ENCODE measurements at regions not wholly inside any gene's neighbourhood (a gene's known extent, or its start where the extent isn't known, plus 50 kb on each side); places are given as distances from the start of the nearest gene placed in this dataset.

- ChIA-PET CTCF (interaction anchor here (1.0 to 1.2 kb wide), 2 partner anchors 9 to 12 kb away, joined by 4 read pairs; no protein-coding TSS in a partner anchor), POLR2A (no interaction called here)
- no peak overlapping the region for H3K4me3 ChIP-seq (ENCODE audit: low read depth, low read length)
- H3K27me3 ChIP-seq (ENCODE audit: control insufficient read depth, insufficient read depth, low read length), result peaks cover 7% of the 10 kb centered on the region
- H3K36me3 ChIP-seq (ENCODE audit: control insufficient read depth, insufficient read depth, low read length), result no peaks in the 10 kb centered on the region
- no peak for DNase-seq (ENCODE audit: low read depth)
- no peak for TF ChIP-seq CTCF (IDR thresholded peaks at IDR 0.05; ENCODE audit: insufficient read depth, low read depth, low read length)
Observed at GRCh38 chr20:48314925-48315592, 512.7 kb downstream of the PREX1 start.

- DNase-seq (ENCODE audit: low read depth), result no peak
- no peak for TF ChIP-seq CTCF (IDR thresholded peaks at IDR 0.05; ENCODE audit: insufficient read depth, low read depth, low read length)
- H3K27me3 ChIP-seq (ENCODE audit: control insufficient read depth, insufficient read depth, low read length), result peaks cover 7% of the 10 kb centered on the region
- no peak overlapping the region for H3K4me3 ChIP-seq (ENCODE audit: low read depth, low read length)
- CTCF ChIA-PET, result no interaction called here
- POLR2A ChIA-PET, result no interaction called here
- H3K36me3 ChIP-seq (ENCODE audit: control insufficient read depth, insufficient read depth, low read length), result no peaks in the 10 kb centered on the region
Observed at GRCh38 chr20:48313324-48313723, 514.5 kb downstream of the PREX1 start.

- no peak for TF ChIP-seq CTCF (IDR thresholded peaks at IDR 0.05; ENCODE audit: insufficient read depth, low read depth, low read length)
- H3K36me3 ChIP-seq (ENCODE audit: control insufficient read depth, insufficient read depth, low read length), result no peaks in the 10 kb centered on the region
- H3K27me3 ChIP-seq (ENCODE audit: control insufficient read depth, insufficient read depth, low read length), result peaks cover 2% of the 10 kb centered on the region
- ChIA-PET POLR2A (no interaction called here), CTCF (no interaction called here)
- no peak overlapping the region for H3K4me3 ChIP-seq (ENCODE audit: low read depth, low read length)
- DNase-seq (ENCODE audit: low read depth), result no peak
Observed at GRCh38 chr20:48311956-48312355, 515.8 kb downstream of the PREX1 start.

DNA sequence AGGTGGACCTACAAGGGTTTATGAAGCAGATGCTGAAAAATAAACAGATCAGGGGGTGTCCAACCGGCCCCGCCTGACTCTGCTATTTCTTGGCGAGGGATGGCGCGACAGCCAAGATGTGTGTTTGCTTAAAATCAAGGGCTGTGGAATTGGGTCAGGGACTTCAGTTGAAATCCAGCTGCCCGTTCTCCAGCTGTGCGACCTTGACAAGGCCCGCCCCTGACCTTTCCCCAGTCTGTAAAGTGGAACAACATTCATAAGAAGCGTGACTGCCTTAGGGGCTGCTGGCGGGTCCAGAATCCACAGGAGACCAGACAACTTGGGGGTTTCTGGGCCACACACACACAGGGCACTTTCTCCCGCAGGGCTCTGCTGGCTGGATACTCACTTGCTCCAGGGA, 517.5 kb downstream of the PREX1 start:
- CTCF ChIA-PET, result no interaction called here
- H3K36me3 ChIP-seq (ENCODE audit: control insufficient read depth, insufficient read depth, low read length), result no peaks in the 10 kb centered on the region
- TF ChIP-seq CTCF (IDR thresholded peaks at IDR 0.05; ENCODE audit: insufficient read depth, low read depth, low read length), result no peak
- peaks cover 2% of the 10 kb centered on the region for H3K27me3 ChIP-seq (ENCODE audit: control insufficient read depth, insufficient read depth, low read length)
- DNase-seq (ENCODE audit: low read depth), result no peak
- POLR2A ChIA-PET, result no interaction called here
- no peak overlapping the region for H3K4me3 ChIP-seq (ENCODE audit: low read depth, low read length)

DNA sequence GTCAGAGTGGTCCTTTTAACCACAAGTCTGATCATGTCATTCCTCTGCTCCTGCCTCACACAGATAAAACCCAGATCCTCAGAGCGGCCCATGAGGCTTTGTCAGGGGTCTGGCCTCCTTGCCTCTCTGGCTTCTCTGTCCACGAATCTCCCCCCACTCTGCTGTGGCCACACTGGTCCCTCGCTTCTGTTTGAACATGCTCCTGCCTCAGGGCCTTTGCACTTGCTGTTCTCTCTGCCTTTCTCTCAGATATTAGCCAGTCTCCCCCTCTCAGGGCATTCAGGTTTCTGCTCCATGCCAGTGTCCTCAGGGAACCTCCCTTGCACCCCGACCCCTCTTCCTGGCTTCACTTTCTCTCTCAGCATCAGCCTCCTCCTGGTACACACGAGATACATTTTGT, 518.5 kb downstream of the PREX1 start:
- Histone ChIP-seq H3K36me3 (ENCODE audit: control insufficient read depth, insufficient read depth, low read length) (no peaks in the 10 kb centered on the region), H3K4me3 (ENCODE audit: low read depth, low read length) (no peak overlapping the region), H3K27me3 (ENCODE audit: control insufficient read depth, insufficient read depth, low read length) (peaks cover 2% of the 10 kb centered on the region)
- TF ChIP-seq CTCF (IDR thresholded peaks at IDR 0.05; ENCODE audit: insufficient read depth, low read depth, low read length), result no peak
- no peak for DNase-seq (ENCODE audit: low read depth)
- ChIA-PET POLR2A (no interaction called here), CTCF (no interaction called here)
